GM21515 (cell line): ENCODE measurements at regions not wholly inside any gene's neighbourhood (a gene's known extent, or its start where the extent isn't known, plus 50 kb on each side); places are given as distances from the start of the nearest gene placed in this dataset.
A peak's percentile ranks its signal among the peaks of the same experiment; 100 is the strongest.
"Not testable (repeated sequence)": the region's sequence is repeated elsewhere in the genome, so short reads cannot be mapped to it uniquely, and the experiment has no call there.

ENCODE experiments used
- ATAC-seq: cut with Tn5 transposase; IDR thresholded peaks from one replicate; pipeline ENCODE4 v1.9.1; 2021; ENCODE audit not compliant: unreplicated experiment

DNA sequence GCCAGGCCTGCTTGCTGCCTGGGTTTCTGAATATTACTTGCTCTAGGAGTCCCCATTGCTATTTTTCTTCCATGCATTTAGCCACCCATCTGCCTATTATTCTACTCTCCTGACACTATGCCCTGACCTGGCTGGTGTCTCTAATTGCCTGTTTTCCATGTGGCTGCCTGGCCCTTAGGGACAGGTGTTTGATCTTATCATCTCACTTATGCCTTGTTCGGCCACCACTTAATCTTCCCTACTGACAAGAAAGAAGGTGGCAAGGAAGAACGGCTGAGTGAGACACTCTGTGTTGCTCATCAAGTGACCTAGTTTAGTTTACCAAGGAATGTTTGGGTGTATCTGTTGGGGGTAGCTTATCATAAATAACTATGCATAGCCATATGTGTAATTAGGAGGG is 50.4 kb upstream of the RAPH1 start:
- no peak for ATAC-seq

DNA sequence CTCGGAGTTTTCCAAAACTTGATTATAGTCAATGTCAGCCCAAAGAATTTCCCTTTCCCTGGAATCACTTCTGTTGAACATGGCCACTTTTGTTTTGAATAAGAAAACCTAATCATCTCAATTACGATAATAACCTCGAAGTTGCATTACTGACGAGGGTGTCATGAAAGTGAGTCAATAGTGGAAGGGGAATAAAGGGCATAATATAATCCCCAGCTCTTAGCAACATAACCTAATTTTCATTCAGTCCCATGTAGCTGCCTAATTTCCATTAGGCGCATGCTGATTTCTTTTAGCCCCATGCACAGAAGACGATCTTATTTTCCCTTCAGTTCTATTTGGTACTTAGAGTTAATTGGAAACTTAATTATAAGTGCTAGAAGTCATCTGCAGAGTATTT is 51.1 kb upstream of the RAPH1 start:
- ATAC-seq: no peak

DNA sequence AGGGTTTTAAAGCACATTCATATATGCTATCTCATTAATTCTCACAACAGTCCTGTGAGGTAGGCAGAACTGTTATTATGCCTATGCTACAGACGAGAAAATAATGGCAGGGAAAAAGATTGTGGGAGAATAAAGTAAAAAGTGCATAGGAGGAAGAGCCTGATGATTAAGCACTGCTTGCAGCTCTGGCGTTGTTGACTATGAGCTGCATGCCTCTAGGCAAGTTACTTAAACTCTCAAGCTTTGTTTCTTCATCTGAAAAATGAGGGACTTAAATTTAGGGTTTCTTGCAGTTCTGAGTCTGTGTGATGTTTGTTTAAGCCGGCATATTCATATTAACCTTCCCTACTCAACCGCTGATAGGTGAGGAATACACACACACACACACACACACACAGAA is 51.6 kb upstream of the RAPH1 start:
- no peak for ATAC-seq

DNA sequence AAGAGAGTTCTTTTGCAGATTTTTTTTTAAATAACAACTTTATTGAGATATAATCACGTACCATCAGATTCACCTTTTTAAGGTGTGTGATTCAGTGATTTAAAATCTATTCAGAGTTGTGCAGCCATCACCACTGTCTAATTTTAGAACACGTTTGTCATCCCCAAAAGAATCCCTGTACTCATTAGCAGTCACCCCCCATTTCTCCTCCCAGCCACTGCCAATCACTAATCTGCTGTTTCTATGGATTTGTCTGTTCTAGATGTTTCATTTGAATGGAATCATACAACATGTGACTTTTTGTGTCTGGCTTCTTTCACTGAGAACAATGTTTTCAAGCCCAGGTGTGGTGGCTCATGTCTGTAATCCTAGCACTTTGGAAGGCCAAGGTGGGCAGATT is 55.4 kb upstream of the RAPH1 start:
- no peak for ATAC-seq

DNA sequence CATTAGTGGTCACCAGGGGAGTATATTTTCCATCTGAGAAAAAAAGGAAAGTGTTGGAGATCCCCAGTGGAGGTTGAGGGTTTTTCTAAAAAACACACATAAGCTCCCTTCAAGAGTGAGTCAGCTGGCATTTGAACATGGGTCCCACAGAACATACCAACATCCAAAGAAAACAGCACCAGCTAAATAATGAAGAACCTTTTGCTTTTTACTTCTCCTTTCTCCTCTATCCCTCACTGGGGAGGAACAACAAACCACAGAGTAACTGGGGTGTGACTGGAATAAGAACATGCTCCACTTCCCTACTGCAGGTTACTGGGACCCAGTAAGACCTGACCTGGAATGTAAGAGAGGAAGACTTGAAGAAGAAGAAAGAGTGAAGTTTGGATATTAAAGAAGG is 56.5 kb upstream of the RAPH1 start:
- no peak for ATAC-seq

DNA sequence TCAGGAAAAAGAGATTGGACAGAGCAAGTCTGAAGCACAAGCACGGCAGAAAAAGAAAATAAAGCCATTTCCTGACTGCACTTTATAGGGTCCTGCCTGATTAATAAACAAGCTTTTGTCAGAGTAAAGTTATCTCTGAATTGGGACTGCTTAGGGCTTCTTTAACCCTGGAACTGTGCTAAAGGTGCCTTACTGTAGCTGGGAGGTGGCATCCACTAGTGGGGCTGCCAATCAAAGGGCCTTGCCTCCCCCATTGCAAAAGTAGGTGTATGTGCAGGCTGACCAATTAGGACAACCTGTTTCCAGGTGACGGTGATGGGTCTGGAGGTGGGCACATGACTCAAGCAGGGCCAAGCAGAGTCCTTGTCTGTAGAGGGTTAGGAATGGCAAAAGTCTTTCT is 57.4 kb upstream of the RAPH1 start:
- no peak for ATAC-seq

DNA sequence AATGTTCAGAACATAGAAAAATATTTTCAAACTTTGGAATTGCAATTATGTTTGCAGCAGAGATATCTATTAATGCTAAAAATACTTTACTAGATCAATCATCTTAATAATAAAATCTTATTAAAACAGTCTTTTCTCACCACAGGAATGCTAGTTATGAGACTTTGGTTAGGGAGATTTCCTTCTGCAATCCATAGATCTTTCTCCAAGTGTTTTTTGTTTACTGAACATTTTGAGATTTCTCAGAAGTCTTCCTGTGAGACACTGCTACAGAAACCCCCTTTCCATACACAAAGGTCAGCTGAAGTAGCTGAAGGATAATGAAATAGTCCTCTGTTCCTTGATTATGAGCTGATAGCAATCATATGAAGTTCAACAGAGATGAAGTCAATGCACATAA is 59.4 kb upstream of the RAPH1 start:
- no peak for ATAC-seq

DNA sequence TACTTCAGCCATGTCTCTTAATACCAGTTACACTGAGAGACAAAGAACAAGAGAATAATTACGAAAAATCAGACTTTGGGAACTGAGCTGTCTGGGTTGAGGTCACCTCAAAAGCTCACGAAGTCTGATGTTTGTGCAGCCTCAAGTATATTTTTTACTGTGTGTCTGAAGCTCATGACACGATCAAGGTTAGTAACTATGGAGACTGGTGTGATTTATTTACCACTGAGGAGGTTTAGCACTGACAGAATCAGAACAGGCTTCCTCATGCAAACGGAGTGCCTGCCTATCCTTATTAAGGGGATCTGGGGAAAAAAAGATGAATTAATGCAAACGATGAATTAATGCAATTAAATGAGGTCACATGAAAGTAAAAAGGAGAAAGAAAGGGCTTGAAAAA is 61.1 kb upstream of the RAPH1 start:
- no peak for ATAC-seq

DNA sequence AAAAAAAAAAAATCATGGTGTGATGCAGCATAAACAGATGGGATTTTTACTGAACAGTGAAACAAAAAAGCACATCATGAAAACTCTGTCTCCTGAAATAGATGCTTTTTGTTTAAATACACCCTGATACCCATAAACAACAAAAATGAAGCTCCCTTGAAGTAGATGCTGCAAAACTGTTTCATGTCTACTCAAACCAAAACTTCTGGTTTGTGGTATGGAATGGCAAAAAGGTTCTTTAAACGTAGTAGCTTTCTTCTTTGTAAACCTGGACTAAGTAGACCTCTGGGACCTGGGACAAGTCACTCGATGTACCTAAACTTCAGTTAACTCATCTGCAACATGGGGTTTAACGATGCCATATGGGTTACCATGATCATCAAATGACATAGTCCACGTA is 64.4 kb upstream of the RAPH1 start:
- ATAC-seq: peak; percentile 59

DNA sequence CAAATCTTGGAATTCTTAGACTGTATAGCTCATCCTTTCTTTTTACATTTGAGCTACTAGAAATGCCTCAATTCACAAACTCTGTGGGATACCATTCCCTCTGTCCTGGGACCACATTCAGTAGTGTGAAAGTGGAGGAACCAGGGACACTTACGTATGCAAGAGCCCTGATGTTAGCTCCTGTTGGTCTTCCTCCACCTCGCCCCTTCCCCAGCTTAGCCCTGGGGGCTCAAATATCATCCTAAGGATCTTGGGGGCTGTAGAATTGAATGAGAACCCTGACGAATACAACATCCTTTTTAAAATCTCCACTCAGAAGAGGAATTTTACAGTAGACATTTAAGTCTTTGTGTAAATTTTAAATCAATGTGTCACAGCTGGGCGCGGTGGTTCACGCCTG is 65.2 kb upstream of the RAPH1 start:
- ATAC-seq: no peak

DNA sequence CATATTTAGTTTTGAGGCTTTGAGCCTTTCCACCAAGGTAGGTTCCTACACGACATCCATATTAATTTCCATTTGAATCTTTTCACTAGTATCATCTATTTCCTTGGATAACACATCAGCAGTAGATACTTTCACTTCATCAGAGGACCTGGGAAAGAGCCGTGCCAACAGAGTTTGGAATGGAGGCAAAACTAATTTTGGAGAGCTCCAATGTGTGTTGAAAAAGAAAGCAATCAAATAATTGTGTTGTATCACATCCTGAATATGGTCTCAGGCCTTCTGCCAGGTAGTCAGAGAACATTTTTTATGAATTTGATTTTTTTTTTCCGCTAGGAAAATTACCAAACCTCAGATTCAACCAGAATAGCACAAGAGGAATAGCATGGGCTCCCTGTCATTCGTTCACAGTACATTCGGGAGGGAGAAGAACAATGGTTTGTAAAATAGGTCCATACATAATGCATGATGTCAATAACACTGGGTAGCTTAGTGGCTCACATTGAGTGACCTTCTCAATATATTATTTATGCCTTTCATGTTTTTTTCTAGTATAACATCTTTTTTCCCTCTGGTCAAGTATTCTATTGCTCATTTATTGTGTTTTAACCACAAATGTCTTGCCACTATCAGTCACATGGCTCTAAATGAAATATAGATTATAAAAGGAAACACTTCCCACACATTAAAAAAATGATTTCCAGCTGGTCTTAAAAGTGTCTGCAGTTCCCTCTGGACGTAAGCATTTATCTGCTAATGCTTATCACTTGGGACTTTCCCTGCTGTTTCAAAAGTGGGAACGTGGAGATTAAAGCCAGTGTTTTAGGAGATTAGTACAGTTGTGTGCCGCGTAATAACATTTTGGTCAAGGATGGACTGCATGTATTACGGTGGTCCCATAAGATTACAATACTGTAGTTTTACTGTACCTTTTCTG is 68.6 kb upstream of the RAPH1 start:
- no peak for ATAC-seq

DNA sequence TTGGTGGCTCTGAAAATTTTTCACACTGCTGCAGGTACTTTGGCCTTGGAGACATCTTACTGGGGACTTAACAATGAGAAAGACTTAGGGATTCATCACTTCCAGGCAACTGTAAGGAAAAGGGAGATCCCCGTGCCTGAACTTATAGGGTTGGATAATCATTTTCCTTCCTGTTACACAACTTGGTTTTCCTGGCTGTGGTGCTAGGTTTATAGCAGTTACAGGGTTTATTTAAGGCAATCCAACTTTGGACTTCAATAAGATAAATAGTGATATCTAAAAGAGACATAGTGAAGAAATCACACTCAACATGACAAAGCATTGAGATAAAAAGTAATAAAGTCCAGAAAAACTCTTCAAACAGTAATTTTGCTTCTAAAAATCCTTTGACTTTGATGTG is 70.2 kb upstream of the RAPH1 start:
- no peak for ATAC-seq

DNA sequence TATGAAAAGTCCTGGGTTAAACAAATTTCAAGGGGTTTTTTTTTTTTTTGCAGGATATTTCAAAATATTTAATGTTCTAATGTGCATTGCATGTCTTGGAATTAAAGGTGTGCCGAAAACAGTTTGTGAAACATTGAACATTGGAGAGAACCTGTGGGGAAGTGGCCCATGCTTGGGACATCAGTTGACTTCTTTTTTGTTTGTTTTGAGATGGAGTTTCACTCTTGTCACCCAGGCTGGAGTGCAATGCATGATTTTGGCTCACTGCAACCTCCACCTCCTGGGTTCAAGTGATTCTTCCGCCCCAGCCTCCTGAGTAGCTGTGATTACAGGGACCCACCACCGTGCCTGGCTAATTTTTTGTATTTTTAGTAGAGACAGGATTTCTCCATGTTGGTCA is 71.0 kb upstream of the RAPH1 start:
- no peak for ATAC-seq

DNA sequence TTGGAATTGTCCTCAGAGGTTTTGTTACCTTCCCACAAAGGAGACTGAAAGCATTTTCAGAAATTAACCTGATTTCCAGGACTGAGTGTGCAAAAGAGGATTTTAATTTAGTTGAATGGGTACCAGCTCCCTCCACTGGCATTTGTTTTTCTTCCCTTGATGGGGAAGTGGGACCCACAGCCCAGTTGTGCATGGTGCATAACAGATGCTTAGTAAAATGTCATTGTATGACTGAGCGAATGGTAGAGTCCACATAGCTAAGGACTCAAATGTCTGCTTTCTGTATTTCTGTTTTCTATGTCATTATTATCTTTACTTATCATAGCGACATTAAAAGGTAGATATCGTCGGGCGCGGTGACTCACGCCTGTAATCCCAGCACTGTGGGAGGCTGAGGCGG is 75.5 kb upstream of the RAPH1 start:
- ATAC-seq: no peak

DNA sequence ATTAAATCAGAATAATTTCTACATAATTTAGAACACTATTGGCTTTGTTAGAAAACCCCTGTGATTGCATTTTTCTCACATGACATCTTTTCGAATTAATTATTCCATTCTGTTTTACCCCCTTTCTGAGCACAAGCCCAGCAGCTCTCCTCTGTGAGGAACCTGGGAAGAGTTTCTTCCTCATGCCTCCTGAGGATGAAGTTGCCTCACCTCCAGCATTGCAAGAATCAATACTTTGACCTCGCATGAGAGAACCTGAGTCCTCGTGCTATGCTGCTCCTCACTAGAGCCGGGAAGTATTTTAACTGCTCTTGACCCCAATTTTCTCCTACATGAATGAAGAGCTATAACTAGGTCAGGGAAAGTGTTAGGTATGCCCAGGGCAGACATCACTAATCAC is 77.1 kb upstream of the RAPH1 start:
- ATAC-seq: no peak

DNA sequence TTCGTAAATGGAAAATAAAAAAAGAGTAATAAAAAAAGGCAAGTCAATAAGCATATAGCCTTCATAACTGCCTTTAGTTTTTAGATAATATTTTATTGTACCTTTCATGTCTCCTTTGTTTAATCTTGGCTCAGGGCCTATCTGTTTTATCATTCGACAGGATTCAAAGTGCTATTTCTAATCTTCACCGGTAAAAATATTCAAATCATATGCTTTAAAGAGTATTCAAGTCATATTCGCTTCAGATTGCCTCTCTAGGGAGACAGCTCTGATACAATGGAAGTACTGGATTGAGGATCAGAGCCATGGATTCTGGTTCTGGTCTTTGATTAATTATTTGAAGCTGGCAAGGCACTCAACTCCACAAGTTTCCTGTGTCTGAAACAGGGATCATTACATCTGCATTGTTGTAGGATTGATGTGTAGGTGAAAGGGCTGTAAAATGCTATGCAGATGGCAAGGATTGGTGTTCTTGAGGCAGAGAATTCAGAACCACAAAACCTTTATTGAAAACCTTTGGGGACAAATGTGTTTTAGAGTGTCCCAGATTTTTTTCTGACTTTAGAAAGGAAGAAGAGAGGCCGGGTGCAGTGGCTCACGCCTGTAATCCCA is 84.3 kb upstream of the RAPH1 start:
- no peak for ATAC-seq

DNA sequence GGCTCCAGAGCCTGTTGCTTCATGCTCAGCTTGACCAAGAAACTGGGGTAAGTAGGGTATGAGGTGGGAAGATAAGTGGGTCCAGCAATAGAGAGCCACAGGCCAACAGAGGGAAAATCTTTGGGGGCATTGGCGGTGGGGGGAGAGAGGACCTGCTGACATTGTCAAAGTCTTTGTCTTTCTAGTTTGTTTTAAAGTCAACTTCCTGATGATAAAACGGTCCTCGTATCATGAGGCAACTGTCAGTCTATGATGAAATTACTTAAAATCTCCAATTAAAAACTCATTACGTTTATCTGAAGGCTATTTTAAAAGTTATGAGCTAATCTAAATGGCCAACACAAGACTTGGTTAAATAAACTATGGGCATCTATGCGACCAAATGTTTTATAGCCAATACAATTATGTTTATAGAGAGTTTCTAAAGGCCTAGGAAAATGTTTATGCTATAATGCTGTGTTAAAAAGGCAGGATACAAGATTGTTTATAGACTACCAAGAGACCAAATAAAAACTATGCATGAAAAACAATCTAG is 84.4 kb upstream of the CD28 start:
- no peak for ATAC-seq

DNA sequence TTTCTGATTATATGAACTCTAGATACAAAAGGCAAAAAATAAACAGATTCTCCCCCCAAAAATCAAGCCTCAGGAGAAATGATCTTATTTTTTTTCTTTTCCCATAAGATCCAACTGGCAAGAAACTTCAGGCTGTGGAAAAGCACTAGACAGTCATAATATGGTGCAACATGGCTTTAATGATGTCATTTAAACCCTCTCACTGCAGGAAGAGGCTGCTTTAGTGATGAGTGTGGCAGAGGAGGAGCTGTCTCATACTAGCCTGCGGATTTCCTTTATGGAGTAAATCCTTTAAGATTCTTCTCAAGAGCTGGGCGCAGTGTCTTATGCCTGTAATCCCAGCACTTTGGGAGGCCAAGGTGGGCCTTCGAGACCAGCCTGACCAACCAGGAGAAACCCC is 83.3 kb upstream of the CD28 start:
- ATAC-seq: no peak

DNA sequence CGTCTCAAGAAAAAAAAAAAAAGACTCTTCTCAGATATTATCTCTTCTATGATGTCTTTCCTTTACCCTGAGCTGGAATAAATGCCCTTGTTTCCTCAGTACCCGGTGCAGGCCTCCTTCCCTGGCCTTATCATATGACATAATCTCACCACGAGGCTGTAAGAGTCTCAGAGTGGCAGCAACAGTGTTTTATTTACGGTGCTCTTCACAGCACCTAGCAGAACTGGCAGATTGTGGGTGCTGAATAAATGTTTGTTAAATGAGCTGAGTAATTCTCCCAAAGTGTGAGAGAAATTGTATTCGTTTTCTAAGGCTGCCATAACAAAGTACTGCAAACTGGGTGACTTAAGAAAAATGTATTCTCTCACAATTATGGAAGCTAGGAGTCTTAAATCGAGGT is 82.8 kb upstream of the CD28 start:
- no peak for ATAC-seq

DNA sequence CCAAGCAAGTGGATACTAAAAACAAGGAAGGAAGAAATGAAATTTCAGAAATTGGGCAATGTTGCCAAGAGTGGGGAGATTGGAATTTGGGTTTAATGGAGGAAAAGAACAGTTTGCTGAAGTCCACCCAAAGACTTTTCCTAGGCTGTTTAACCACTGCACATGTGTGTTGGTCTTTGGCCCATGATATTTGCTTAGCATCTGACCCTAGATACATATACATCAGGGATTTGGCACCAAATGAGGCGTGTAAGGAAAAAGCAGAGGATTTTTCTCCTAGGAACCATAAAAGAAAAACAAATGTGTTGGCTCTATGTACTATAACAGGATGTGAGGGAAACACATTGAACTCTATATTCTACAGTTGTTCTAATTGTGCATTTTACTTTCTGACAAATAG is 80.7 kb upstream of the CD28 start:
- ATAC-seq: no peak

DNA sequence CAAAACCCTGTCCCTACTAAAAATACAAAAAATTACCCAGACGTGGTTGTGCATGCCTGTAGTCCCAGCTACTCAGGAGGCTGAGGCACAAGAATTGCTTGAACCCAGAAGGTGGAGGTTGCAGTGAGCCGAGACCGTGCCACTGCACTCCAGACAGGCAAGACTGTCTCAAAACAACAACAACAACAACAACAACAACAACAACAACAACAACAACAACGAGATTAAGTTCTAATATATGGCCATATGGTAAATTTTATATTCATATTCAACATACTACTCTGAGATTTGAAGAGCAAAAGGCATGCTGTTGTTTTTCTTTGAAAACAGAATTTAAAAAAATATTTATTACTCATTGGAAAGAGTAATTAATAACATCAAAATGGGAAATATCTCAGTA is 80.2 kb upstream of the CD28 start:
- not testable (repeated sequence) for ATAC-seq

DNA sequence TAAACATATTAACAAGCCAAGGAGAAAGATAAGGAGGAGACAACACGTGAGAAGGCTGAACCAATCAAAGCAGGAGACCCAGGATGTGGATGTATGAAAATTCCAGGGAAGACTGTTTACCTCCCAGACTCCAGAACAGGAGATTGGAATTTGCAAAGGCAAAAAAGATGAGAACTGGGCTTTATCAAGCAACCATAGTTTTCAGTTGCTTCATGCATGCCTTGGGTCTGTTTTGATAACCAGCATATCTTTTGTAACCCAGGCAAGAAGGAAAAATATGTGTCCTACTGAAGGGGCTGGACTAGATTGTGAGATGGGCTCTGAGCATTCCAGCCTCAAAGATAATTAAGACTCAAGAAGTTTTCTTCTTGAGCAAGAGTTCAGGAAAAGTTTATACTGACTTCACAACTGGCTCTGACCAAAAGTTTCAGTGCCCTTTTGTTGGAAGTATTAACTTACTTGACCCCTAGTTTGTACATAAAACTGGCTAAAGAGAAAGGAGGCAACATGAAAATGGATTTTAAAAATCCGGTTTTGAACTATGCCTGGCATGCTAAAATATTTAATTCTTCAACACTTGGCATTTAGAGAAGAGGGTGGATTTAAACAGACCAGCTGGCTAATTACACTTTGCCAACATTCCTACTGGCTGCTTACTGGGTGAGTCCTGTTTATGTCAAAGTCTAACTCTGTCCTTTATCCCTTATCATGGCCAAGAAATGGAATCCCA is 79.3 kb upstream of the CD28 start:
- ATAC-seq: no peak
